HG03039 (cell line): ENCODE measurements at regions not wholly inside any gene's neighbourhood (a gene's known extent, or its start where the extent isn't known, plus 50 kb on each side); places are given as distances from the start of the nearest gene placed in this dataset.

ENCODE experiments used
- ATAC-seq: cut with Tn5 transposase; IDR thresholded peaks from one replicate; pipeline ENCODE4 v1.9.1; 2021; ENCODE audit warnings: mild to moderate bottlenecking, moderate library complexity; ENCODE audit not compliant: unreplicated experiment

- no peak for ATAC-seq
Measured at GRCh38 chr12:107271523-107271922, 178.2 kb upstream of the CRY1 start.

- no peak for ATAC-seq
Measured at GRCh38 chr12:107275530-107275929, 182.2 kb upstream of the CRY1 start.

- no peak for ATAC-seq
Measured at GRCh38 chr12:107277855-107278254, 184.5 kb upstream of the CRY1 start.

GRCh38 chr12:107282628-107283027, 189.3 kb upstream of the CRY1 start:
- no peak for ATAC-seq

GRCh38 chr12:107283652-107284051, 190.3 kb upstream of the CRY1 start:
- no peak for ATAC-seq

GRCh38 chr12:107284692-107285091, 191.3 kb upstream of the CRY1 start:
- no peak for ATAC-seq

- ATAC-seq, result no peak
Measured at GRCh38 chr12:107287436-107288413, 194.4 kb upstream of the CRY1 start.

GRCh38 chr12:107288414-107289127, 195.2 kb upstream of the CRY1 start:
- no peak for ATAC-seq

GRCh38 chr12:107291018-107291417, 197.7 kb upstream of the CRY1 start:
- no peak for ATAC-seq

- no peak for ATAC-seq
Measured at GRCh38 chr12:107296681-107297089, 203.3 kb upstream of the CRY1 start.

- no peak for ATAC-seq
Measured at GRCh38 chr12:107302649-107303341, 209.4 kb upstream of the CRY1 start.

GRCh38 chr12:107304588-107305532, 211.5 kb upstream of the CRY1 start:
- ATAC-seq, result no peak

GRCh38 chr12:107306141-107306659, 212.9 kb upstream of the CRY1 start:
- no peak for ATAC-seq

GRCh38 chr12:107308310-107308709, 215.0 kb upstream of the CRY1 start:
- ATAC-seq, result no peak

GRCh38 chr12:107309020-107309419, 215.7 kb upstream of the CRY1 start:
- ATAC-seq, result no peak

- no peak for ATAC-seq
Measured at GRCh38 chr12:107310621-107311020, 217.3 kb upstream of the CRY1 start.

GRCh38 chr12:107311682-107312081, 218.3 kb upstream of the CRY1 start:
- no peak for ATAC-seq

GRCh38 chr12:107317751-107318555, 224.6 kb upstream of the CRY1 start:
- no peak for ATAC-seq

- no peak for ATAC-seq
Measured at GRCh38 chr12:107318556-107318805, 225.1 kb upstream of the CRY1 start.
